ENCODE measurements at regions not wholly inside any gene's neighbourhood (a gene's known extent, or its start where the extent isn't known, plus 50 kb on each side); places are given as distances from the start of the nearest gene placed in this dataset.

DNA sequence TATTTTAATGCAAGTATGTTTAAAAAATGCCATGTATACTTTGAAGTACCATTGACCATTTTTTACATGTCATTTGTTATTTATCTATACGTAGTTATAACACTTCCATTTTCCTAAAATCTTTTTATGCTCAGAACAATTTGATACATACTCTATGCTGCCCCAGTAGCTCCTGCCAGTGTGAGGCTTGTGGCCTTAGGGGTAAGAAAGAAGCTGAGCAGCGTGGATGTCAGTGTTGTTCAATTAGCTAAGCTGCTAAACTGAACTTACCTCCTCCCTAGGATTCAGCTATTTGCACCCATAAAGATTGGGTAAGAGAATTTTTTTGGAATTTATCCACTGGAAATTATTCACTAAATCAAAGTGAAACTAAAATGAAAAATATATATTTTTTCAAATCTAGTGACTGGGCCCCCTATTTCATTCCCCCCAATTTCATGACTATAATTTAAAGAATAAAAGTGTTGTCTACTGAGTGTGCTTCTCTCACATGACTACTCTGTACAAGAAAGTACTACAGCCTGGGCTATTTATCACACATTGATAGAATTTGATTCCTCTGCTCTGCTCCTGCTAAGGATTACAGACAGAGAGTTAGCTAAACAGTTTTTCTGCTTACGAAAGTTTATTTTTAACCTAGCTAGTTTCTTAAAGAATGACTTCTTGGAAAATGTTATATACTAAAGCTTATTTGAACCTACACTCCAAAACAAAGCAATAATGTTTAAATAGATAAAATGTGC is 1030.3 kb upstream of the ADGRL4 start:
- TF ChIP-seq, protein P1, sequence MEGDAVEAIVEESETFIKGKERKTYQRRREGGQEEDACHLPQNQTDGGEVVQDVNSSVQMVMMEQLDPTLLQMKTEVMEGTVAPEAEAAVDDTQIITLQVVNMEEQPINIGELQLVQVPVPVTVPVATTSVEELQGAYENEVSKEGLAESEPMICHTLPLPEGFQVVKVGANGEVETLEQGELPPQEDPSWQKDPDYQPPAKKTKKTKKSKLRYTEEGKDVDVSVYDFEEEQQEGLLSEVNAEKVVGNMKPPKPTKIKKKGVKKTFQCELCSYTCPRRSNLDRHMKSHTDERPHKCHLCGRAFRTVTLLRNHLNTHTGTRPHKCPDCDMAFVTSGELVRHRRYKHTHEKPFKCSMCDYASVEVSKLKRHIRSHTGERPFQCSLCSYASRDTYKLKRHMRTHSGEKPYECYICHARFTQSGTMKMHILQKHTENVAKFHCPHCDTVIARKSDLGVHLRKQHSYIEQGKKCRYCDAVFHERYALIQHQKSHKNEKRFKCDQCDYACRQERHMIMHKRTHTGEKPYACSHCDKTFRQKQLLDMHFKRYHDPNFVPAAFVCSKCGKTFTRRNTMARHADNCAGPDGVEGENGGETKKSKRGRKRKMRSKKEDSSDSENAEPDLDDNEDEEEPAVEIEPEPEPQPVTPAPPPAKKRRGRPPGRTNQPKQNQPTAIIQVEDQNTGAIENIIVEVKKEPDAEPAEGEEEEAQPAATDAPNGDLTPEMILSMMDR (IDR thresholded peaks at IDR 0.05; ENCODE audit: extremely low read depth, missing control alignments): no peak
- no peak for DNase-seq (ENCODE audit: low spot score)

DNA sequence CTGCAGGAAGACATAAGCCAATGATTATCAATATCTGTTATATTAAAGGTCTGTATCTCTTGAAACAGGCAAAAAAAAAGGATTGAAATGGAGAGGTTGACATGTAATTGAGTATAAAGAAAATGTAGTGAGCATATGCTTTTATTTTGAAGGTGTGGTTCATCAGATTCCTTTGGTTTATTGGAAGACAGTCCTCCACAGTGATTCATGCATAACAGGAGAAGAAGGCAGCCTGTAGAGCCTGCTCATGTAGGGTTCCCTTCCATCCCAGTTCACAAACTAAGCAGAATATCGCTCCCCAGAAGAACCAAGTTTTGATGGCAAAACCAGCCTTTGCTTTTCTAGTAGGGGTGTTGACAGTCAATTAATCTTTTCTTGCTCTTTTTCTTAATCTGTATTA is 1016.8 kb upstream of the ADGRL4 start:
- TF ChIP-seq, protein P1 (IDR thresholded peaks at IDR 0.05; ENCODE audit: extremely low read depth, missing control alignments): no peak
- DNase-seq (ENCODE audit: low spot score): no peak

DNA sequence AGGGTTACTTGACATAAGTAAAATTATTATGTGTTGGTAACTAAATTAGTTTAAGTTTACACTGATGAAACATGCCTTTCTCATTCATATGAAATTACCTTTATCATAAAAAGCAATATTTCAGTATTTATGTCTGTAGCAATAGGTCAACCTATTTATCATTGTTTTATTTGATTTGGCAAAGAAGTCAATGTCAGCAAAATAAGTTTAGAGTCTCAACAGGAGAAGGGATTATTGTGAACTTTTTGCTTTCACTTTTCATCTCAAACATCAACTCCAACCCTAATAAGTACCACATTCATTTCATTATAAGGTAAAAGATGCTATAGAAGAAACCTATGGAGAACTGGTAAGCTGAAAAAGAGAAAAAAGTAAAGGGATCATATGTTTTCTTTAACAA is 1015.4 kb upstream of the ADGRL4 start:
- TF ChIP-seq, protein P1 (IDR thresholded peaks at IDR 0.05; ENCODE audit: extremely low read depth, missing control alignments): no peak
- no peak for DNase-seq (ENCODE audit: low spot score)

DNA sequence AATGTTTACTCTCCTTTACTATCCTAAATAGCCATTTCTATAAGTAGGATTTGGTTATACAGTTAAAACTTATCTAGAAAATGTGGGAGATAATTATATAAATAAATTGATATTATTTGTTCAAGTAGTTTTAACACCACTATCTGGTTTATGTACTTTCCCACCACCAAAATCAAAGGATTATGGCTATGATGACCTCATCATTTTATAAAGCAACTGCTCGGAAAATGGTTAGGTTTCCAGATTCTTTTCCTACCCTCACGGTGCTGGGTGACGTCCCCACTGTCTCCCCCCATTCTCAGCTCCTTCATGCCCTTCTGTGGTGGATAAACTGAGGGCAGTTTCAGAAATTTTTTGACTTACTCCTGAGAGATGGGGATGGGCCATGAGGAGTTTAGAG is 1011.8 kb upstream of the ADGRL4 start:
- no peak for DNase-seq (ENCODE audit: low spot score)
- TF ChIP-seq, protein P1 (IDR thresholded peaks at IDR 0.05; ENCODE audit: extremely low read depth, missing control alignments): no peak

DNA sequence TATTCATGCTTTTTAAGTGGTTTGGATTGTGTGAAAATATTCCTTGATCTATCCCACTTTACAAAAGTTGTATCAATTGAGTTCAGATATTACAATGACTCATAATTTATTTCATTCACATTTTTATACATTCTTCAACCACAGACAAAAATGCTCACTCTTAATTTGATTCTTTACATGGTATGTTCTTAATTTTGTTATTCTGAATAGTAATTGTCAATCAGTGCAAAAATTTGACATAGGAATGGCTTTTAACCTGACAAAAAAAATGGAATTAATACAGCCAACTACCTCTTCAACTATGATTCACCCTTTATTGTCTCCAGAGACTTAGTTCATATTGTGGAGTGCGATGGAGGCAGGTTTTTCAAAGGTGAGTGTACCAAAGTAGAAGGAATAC is 1002.4 kb upstream of the ADGRL4 start:
- TF ChIP-seq, protein P1 (IDR thresholded peaks at IDR 0.05; ENCODE audit: extremely low read depth, missing control alignments): no peak
- DNase-seq (ENCODE audit: low spot score): no peak

DNA sequence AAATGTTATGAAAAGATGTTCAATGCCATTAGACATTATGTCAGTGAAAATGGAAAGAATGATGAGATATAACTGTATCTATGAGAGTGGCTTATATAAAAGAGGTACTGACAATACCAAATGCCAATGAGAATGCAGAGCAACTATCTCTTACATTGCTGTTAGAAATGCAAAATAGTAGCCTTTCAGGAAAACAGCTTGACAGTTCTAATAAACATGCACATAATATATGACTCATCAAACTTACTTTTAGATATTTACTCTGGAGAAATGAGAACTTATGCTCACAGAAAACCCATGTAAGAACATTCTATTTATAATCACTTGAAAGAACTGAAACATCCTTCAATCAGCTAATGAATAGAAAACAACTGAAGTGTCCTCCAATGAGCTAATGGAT is 996.7 kb upstream of the ADGRL4 start:
- DNase-seq (ENCODE audit: low spot score): no peak
- TF ChIP-seq, protein P1 (IDR thresholded peaks at IDR 0.05; ENCODE audit: extremely low read depth, missing control alignments): no peak

DNA sequence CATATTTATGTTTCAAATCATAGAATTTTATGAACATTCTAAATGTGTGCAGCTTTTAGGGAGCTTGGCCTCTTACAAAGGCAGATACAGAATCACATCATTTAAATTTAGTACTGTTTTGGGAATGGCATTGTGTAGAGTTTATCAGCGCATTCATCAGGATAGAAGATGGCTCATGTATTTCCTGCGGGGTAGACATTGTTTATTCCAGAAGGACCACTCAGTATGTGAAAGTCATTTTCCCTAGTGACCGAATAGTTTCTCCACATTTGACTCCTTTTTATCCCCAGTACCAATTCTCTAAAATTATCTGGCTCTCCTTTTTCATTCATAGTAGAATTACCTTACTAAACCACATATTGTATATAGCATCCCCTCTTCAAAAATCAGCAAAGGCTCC is 981.9 kb upstream of the ADGRL4 start:
- DNase-seq (ENCODE audit: low spot score): no peak
- TF ChIP-seq, protein P1 (IDR thresholded peaks at IDR 0.05; ENCODE audit: extremely low read depth, missing control alignments): no peak
